ENCODE measurements at regions not wholly inside any gene's neighbourhood (a gene's known extent, or its start where the extent isn't known, plus 50 kb on each side); places are given as distances from the start of the nearest gene placed in this dataset.

GRCh38 chr17:79315358-79316105 lies 240.9 kb downstream of the ENGASE start:
- H3K27me3 Mint-ChIP-seq (ENCODE audit: low read depth), result no peaks in the 10 kb centered on the region; the same call in 1 of the 2 replicates
- ChIA-PET CTCF (interaction anchor here (0.6 to 1.0 kb wide), 2 partner anchors 85 to 218 kb away, joined by 3 to 4 read pairs; no protein-coding TSS in a partner anchor), POLR2A (no interaction called here)
- TF ChIP-seq FOXP1 (CRISPR knock-in tag; IDR thresholded peaks at IDR 0.05; ENCODE audit: borderline replicate concordance), result no peak
- no peak for TF ChIP-seq STAT6 (CRISPR knock-in tag; conservative IDR thresholded peaks at IDR 0.05; ENCODE audit: low read depth)
- TF ChIP-seq ETV6 (CRISPR knock-in tag; IDR thresholded peaks at IDR 0.05), result no peak
- no peak for TF ChIP-seq ZNF425 (CRISPR knock-in tag; conservative IDR thresholded peaks at IDR 0.05)
- TF ChIP-seq IRF1 (CRISPR knock-in tag; IDR thresholded peaks at IDR 0.05), result no peak
- no peak for TF ChIP-seq ZNF263 (CRISPR knock-in tag; IDR thresholded peaks at IDR 0.05; ENCODE audit: low read depth)
- TF ChIP-seq AFF4 (CRISPR knock-in tag; IDR thresholded peaks at IDR 0.05; ENCODE audit: borderline replicate concordance), result no peak
- no peak for TF ChIP-seq NR1H2 (CRISPR knock-in tag; IDR thresholded peaks at IDR 0.05)
- TF ChIP-seq CDX4 (CRISPR knock-in tag; IDR thresholded peaks at IDR 0.05; ENCODE audit: borderline replicate concordance), result no peak
- no peak for TF ChIP-seq GTF2I (CRISPR knock-in tag; conservative IDR thresholded peaks at IDR 0.05)
- TF ChIP-seq ZNF423 (CRISPR knock-in tag; IDR thresholded peaks at IDR 0.05), result no peak
- no peak for TF ChIP-seq PRDM15 (CRISPR knock-in tag; IDR thresholded peaks at IDR 0.05)
- no peak for TF ChIP-seq CTCF (IDR thresholded peaks at IDR 0.05)
- TF ChIP-seq TP53 (CRISPR knock-in tag; IDR thresholded peaks at IDR 0.05), result no peak
- TF ChIP-seq NFYB (CRISPR knock-in tag; conservative IDR thresholded peaks at IDR 0.05; ENCODE audit: low read depth), result no peak
- no peak for TF ChIP-seq MAX (CRISPR knock-in tag; IDR thresholded peaks at IDR 0.05)
- no peak for TF ChIP-seq ZNF281 (CRISPR knock-in tag; IDR thresholded peaks at IDR 0.05)

More at GRCh38 chr17:79315358-79316105, 240.9 kb downstream of the ENGASE start:
- ATAC-seq (peak; percentile 41; the same call in 1 of the 2 replicates), DNase-seq (ENCODE audit: low spot score) (no peak)
- H3K4me1 Mint-ChIP-seq, result peaks cover 13% of the 10 kb centered on the region
- no peaks in the 10 kb centered on the region for H3K36me3 Mint-ChIP-seq
- no peak overlapping the region for H3K27ac Mint-ChIP-seq
- no peaks in the 10 kb centered on the region for H3K9me3 Mint-ChIP-seq
- no peak overlapping the region for H3K4me3 Mint-ChIP-seq

Data from WTC11 (cell line).